HL-60 (cell line): ENCODE measurements at regions not wholly inside any gene's neighbourhood (a gene's known extent, or its start where the extent isn't known, plus 50 kb on each side); places are given as distances from the start of the nearest gene placed in this dataset.

Experiments
- GABPA ChIP-seq: IDR thresholded peaks from 2 replicates; pipeline ENCODE4 v1.6.1; 2012; ENCODE audit warnings: low read depth
- POLR2AphosphoS5 ChIP-seq: IDR thresholded peaks from 2 replicates; pipeline ENCODE4 v1.6.1; 2012; ENCODE audit warnings: low read depth
- TF ChIP-seq, protein P1 (sequence below): IDR thresholded peaks from one replicate; pipeline ENCODE4 v1.5.1; 2011; ENCODE audit warnings: low read length, control low read depth, inconsistent platforms; ENCODE audit not compliant: insufficient read depth
- TF ChIP-seq, protein P2 (sequence below): IDR thresholded peaks from 2 replicates; pipeline ENCODE4 v1.6.1; 2012; ENCODE audit warnings: low read depth; ENCODE audit not compliant: insufficient replicate concordance

DNA sequence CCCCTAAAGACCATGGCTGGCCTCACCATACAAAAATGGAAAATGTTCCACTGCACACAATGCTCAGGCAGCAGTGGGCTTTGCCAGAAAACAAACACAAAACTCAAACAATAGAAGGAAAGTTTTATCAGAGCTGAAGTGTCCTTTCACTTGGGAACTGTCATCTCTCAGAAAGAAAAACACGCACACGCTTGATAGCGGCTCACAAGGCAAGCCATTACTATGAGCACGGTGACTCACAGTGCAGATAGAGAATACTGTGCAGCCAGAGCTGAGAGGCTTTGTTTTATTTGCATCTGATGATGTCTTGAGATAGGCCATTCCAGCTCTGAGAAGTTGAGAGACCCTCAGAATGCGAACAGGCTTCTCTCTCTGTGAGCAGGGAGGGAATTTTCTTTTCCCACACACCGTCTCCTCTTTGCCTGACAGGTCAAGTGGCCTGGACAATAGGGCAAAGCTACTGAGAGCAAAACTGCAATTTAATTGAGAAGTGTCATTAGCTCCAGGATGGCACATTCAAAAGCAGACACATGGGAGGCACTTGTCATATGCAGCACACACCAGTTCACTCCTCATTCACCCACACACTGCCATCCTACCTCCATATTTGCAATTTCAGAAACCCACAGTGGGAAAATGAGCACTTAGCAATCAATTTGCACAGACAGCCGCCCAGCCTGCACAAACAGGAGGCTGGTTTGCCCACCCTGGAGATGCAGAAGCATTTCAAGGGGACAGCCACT lies 236.6 kb downstream of the SS18 start:
- TF ChIP-seq GABPA (no peak), POLR2AphosphoS5 (no peak)
- TF ChIP-seq, protein P1, sequence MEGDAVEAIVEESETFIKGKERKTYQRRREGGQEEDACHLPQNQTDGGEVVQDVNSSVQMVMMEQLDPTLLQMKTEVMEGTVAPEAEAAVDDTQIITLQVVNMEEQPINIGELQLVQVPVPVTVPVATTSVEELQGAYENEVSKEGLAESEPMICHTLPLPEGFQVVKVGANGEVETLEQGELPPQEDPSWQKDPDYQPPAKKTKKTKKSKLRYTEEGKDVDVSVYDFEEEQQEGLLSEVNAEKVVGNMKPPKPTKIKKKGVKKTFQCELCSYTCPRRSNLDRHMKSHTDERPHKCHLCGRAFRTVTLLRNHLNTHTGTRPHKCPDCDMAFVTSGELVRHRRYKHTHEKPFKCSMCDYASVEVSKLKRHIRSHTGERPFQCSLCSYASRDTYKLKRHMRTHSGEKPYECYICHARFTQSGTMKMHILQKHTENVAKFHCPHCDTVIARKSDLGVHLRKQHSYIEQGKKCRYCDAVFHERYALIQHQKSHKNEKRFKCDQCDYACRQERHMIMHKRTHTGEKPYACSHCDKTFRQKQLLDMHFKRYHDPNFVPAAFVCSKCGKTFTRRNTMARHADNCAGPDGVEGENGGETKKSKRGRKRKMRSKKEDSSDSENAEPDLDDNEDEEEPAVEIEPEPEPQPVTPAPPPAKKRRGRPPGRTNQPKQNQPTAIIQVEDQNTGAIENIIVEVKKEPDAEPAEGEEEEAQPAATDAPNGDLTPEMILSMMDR = no peak
- TF ChIP-seq, protein P2, sequence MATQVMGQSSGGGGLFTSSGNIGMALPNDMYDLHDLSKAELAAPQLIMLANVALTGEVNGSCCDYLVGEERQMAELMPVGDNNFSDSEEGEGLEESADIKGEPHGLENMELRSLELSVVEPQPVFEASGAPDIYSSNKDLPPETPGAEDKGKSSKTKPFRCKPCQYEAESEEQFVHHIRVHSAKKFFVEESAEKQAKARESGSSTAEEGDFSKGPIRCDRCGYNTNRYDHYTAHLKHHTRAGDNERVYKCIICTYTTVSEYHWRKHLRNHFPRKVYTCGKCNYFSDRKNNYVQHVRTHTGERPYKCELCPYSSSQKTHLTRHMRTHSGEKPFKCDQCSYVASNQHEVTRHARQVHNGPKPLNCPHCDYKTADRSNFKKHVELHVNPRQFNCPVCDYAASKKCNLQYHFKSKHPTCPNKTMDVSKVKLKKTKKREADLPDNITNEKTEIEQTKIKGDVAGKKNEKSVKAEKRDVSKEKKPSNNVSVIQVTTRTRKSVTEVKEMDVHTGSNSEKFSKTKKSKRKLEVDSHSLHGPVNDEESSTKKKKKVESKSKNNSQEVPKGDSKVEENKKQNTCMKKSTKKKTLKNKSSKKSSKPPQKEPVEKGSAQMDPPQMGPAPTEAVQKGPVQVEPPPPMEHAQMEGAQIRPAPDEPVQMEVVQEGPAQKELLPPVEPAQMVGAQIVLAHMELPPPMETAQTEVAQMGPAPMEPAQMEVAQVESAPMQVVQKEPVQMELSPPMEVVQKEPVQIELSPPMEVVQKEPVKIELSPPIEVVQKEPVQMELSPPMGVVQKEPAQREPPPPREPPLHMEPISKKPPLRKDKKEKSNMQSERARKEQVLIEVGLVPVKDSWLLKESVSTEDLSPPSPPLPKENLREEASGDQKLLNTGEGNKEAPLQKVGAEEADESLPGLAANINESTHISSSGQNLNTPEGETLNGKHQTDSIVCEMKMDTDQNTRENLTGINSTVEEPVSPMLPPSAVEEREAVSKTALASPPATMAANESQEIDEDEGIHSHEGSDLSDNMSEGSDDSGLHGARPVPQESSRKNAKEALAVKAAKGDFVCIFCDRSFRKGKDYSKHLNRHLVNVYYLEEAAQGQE = no peak
